GOT3 (cell line): ENCODE measurements at regions not wholly inside any gene's neighbourhood (a gene's known extent, or its start where the extent isn't known, plus 50 kb on each side); places are given as distances from the start of the nearest gene placed in this dataset.

ENCODE experiments used
- DNase-seq: peaks from one replicate; lab custom pipeline; 2025; ENCODE audit warnings: mixed read lengths; lab: John Stamatoyannopoulos, UW

DNA sequence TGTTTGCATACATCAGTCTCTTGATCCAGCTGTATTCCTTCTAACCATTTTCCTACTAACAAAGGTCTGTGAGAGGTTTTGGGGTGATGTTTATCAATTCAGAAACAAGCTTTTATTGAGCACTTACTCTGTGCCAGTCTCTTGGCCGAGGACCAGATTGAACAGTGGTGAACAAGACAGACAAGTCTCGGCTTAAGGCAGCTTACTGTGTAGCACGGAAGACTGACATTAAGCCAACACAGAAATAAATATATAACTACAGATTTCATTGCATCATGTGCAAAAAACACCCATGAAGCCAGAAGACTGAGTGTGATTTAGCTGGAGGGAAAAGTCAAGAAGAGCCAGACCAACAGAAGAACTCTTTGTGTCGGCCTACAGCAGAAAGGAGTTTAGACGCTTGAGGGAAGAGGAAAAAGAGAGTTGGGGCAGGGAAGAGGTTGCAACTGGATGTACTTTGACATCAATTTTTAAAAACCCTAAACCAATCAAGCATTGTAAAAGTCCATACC, 549.6 kb upstream of the CITED2 start:
- DNase-seq, result no peak

DNA sequence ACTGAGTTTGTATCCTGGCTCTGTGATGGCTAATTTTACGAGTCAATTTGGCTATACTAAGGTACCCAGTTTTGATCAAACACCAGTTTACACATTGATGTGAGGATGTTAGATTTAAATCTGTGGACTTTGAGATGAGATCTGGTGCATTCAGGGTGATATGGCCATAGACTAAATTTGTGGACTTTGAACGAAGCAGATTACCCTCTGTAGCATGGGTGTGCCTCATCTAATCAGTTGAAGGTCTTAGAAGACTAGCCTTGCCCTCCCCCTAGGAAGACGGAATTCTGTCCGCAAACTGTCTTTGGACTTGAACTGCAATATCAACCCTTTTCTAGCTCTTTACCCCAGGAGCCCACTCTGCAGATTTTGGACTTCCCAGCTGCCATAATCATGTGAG, 547.8 kb upstream of the CITED2 start:
- no peak for DNase-seq

DNA sequence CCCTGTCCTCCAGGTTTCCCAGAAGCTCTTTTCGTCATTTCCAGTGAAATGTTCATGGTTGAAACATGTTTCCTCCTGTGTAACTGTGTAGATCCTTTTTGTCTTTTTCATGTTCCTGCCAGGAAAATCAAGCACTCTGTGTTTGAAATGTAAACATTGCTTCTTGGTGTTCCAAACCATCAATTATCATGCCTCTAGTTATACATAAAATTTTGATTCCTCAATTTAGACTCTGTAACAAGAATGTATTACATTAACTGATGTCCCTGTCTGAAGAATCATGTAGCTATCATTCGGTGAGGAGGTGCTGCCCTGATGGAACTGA, 546.3 kb upstream of the CITED2 start:
- no peak for DNase-seq

DNA sequence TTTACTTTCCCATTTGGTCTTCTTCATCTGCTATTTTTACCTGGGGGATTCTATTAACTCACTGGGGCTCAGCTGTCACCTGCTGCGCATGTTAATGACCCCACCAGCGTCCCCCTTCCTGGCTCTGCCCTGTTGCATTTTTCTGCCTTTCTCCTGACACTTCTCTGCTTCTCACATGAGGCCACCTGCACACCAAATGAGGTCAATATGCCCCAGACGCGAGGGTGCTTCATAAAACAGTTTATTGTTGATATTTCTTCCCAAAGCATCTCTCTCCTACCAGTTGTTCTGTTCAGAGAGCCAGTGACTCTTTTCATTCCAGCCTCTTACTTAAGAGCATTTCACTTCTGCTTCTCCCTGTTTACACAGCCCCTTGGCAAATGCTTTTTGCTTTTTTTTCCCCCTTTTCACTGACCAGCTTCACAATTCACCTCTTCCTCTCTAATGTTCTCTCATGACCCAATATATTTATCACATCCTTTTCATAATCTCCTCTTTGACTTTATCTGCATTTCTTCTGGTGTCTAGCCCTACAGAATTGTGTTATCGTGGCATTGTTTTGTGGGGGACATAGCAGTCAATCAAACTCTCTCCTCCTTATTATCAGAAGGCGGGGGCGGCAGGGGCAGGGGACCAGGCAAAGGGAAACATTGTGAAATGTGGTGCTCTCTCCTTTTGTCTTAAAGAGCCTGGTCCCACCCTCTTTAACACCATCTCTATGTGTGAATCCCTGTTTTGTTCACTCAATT, 545.8 kb upstream of the CITED2 start:
- no peak for DNase-seq

DNA sequence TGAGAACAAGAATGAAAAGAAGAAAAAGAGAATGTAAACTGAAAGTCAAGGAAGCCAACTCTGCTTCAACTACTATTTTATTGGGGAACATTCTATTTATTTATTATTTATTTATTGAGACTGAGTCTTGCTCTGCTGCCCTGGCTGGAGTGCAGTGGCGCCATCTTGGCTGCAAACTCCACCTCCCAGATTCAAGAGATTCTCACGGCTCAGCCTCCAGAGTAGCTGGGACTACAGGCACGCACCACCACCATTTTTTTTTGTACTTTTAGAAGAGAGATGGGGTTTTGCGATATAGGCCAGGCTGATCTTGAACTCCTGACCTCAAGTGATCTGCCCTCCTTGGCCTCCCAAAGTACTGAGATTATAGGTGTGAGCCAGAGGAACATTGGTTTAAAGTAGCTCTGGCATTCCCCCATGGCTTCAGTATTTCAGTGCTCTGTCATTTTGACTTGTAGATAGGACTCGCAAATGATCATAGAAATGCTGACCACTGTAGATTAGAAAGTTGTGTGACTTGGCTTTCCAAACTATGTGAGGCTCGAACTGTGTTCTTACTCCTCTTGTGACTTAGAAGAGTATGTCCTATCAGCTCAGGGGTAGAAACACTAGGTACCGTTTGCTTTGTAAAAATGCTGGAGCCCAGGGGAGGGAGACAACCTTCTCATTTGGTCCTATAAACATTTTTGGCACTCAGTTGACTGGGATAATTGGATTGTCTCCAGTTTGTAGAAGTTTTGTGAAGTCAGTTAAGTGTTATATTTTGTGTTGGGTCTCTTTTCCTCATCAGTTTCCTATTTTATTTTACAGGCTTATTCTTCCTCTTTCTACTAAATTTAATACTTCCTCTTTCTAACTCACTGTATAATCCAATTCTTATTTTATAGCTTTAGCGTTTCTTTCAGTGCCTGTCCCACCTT, 544.9 kb upstream of the CITED2 start:
- DNase-seq, result no peak

DNA sequence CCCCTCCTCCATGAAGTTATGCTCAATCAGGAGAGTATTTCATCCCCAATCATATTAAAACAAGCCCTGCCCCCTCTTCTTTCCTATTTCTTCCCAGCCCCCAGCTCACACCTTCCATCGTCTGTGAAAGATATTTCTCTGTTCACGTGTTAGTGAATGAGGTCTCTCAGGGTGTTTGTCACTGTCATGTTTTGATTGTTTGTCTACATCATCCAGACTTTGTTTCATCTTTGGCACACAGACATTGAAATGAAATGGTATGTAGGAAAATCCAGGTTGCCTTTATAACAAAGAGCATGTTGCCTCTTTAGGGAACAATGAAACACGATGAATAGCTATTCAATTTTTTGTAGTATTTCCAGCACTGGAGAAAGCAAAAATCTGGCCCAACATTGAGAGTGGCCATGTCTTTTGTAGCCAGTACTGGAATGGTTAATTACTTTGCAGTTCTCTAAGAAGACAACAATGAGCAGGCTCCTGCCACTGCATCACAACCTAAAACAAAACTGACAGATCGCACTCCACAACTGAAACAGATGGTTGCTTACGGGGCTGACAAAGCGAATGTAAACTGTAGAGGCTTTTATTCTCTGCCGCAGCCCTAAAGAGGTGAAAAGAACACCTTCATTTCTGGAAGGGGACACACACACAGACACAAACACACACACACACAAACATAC, 543.6 kb upstream of the CITED2 start:
- no peak for DNase-seq

DNA sequence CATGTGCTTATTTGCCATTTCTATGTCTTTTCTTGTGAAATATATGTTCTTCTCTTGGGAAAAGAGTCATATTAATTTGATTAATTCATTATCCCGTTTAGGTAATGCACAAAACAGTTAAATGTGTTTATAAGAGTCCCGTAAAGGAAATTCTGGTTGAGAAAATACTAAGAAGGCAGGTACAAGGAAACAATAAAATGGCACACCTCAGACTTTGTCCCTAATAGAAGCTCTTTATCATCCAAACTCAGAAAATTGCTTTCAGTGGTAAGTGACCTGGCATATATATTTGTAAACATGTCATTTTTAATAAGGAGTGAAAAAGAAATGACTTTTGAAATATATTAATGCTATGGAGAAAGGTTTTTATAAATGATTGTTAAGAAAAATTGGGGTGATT, 540.5 kb upstream of the CITED2 start:
- DNase-seq, result no peak

DNA sequence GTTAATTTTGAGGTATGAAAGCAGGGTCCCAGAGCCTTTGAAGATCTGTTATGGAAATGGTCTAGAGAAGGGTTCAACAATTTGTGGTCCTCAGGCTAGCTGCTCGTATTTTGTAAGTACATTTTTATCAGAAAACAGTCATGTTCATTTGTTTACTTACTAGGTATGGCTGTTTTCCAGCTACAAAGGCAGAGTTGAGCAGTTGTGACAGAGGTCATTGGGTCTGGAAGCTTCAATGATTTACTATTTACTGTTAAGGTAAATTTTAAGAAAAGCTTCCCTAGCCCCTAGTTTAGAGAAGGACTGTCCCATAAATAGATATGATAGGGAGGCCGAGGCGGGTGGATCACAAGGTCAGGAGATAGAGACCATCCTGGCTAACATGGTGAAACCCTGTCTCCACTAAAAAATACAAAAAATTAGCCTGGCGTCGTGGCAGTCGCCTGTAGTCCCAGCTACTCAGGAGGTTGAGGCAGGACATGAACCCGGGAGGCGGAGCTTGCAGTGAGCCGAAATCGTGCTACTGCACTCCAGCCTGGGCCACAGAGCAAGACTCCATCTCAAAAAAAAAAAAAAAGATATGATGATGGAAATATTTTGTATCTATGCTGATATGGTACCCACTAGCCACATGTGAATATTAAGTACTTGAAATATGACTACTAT, 538.4 kb upstream of the CITED2 start:
- DNase-seq, result no peak

DNA sequence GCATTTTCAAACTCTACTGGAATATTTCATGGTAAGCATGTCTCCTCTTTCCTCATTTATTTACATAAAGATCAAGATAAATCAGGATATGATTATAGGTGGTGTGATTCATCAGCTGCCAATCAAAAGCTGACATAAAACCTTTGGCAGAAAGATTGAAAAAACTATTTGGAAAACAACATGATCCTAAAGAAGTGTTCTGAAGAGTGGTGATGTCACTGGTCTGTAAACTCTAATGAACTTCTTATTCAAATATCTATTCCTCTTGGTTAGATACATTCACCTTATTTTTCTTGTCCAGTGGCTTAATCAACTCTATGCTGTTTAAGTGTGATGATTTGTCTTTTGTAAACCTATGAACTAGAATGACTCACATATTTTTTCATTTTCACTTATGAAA, 535.5 kb upstream of the CITED2 start:
- DNase-seq, result no peak

DNA sequence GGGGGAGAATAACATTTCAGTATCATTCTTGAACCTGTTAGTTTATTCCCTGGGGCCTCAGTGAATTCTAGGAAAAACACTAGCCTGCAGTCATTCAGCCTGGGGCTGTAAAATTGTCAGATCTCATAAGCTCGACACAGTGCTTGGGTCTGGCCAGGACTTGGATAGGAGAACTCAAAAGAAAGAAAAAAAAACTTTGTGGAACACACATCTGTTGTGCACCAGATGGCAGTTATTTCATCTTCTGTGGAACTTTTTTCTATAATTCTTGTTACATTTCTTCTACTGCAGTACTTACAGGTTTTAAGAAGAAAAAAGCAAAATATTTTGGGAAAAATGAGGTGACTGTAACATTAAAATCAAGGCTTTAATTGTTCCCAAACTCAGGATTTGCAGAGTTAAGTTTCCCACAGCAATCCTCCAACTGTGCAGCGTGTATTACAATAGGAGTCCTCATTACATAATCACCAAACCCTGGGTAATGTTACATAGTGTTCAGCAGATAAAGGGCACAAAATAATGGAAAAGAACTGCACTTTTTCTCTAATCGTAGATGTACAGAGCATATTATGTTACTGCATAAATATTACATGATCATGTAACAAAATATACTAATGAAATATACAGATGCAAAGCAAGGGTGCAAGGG, 531.1 kb upstream of the CITED2 start:
- DNase-seq, result no peak

DNA sequence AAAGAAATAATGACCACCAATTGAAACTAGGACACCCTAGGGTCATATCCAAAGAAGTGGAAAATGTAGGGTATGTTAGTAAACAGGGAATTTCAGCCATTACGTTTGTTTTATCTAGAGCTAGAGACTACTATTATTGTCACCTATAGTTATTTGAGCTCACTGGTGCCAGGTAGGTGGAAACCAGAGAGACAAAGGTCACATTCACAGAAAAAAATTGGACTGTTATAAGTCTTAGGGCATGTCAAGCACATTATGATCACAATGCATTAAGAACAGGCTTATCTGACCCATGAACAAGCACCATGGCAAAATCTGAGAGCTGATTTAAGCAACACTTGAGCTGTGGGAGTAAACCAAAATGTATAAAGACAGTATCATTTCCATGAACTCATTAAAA, 530.1 kb upstream of the CITED2 start:
- DNase-seq, result no peak

DNA sequence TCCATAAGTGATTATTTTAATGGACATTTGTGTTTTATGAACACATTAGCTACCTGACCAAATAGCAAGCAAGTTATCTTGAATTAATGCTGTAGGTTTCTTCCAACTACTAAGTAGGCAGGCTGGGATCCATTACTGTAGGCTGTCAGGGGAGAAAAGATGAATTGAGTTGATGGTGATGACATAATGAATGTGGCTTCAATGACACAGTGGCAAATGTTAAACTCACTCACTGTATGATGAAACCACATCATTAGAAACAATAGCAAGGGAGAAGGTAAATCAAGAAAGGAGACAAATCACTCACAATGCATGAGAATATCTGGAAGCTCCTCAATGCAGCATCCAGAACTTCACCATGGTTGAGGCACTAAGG, 529.7 kb upstream of the CITED2 start:
- DNase-seq, result no peak

DNA sequence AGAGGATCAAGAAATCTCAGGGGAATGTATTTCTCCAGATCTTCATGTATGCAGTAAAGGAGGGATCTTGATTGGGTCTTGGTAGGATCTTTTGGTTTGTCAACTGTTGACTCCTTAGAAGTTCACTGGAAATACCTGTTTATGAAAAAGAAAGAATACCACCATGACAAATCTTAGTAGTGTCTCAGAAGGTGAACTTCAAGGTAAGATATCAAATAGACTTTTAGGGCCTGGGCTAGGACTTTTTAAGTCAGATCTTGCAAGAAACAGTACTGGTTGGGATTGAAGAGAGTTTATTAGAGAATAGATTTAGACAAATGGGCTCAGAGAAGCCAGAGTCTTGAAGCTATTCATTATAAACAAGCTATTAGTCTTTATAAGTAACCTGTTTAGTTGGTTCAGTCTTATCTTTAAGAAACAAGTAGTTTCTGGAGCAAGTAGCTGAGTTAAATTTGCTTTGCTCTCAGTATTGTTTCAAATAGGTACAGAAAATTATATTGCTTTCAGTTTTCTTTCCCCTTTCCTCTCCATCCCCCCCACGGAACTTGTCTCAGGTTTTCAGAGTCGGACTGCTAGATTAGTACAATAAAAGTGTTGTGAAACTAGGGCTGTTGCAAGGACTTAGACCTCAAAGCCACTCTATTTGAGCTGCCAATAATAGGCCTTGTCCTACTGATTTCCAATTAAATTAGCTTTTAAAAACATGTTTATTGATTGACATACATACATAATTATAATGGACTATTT, 529.1 kb upstream of the CITED2 start:
- DNase-seq, result no peak

DNA sequence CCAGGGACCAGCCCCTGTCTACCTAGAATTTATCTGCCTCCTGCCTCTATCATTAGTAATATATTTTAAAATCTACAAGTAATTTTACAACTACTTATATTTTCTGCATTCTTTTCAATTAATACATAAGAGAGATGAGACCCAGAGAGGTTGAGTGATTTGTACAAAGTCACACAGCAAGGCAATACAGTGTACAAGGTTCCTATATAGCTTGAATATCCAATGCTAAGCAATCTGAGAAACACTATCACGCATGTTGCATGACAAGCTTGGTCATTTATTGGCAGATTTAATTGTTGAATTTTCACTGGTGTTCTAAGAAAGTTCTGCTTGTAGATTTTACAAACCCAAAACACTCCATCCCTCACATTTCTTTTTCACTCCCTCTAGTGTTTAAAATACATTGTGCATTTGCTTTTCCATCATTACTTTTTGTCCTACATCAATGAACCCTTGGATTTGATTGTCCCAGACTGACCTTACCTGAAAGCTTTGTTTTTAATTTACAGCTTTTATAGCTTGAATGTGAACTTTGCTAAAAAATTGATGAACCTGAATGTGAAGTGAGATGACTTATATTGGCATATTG, 520.9 kb upstream of the CITED2 start:
- no peak for DNase-seq

DNA sequence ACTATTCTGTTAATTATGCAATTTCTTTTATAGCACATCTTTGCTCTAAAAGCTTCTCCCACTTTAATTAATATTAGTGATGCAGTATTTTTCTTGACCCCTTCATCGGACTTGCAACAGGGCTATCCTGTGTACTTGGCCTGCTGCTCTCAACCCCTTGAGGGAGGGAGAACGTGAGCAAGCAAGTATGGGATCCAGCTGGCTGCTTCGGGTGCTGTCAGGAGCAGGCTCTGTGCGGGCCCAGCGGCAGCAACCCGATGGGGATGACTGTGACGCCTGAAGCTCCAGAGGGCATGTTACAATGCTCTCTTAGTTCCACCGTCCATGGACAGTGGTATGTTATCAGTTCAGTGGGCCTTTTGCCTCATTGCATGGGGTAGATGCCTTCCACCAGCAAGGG, 519.8 kb upstream of the CITED2 start:
- no peak for DNase-seq

DNA sequence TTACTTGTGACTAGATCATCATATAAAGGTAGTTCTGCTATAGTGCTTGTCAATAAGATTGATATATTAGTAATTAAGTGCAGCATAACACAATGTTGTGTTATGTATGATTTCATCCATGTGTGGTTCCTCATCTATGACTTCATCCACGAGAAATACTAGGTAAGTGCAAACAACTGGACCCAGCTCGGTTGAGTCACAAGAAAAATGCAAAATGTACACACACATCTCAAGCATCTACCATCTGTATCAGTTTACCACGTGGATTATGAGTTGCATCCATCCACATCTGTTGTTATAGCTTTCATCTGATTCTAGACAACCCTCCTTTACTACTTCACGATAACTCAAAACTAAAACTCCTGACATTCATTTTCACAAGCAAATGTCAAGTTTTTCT, 517.0 kb upstream of the CITED2 start:
- DNase-seq, result no peak

DNA sequence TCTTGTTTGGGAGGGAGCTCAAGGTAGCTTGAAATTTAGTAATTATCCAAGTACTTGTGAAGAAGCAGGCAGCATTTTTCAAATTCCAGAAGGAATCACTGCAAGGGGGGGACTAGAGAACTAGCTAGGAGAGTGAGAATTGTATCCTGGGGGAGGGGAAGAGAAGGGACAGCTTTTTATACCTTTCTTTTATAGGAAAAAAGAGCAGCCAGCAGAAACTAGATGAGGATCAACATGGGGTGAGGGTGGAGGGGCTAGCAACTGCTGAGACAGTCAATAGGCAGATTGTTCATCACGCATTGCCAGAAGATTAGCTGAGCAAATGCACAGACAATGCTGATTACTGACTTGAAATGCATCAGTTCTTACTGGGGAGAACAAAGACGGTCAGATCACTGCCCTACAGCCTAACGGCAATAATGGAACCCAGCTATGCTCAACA, 514.3 kb upstream of the CITED2 start:
- no peak for DNase-seq

DNA sequence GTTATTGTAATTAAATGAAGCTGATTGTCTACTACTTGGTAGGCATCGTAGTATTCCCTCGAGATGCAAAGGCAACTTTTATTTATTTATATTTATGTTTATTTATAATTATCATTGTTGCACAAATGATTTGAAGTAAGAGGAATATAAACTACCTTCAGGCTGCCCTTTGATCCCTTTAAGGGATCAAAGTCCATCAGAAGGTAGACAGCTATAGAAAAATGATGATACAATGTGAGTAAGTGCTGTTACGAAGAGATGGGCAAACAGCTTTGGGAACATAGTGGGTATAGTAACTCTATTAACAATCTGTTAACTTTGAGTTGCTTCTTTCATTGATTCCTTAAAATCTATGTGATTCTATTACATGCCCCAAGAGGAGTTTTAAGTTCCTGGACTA, 512.8 kb upstream of the CITED2 start:
- DNase-seq, result no peak

DNA sequence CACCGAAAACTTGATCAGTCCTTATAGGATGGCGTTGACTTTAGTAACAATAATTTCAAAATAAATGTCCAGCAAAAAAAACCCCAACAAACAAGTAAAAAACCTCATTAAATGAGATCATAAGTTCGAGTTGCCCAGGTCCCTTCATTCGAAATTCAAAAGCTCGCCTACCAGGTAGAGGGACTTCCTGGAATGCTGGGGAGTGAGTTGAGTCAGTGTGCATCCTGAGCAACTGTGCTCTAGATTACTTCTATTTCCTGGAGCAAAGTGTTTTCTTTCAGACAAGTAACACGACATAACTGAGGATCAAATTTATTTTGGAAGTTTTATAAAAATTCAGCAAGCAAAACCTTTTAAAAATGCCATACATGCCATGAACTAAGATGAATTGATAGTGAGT, 511.9 kb upstream of the CITED2 start:
- DNase-seq, result no peak

DNA sequence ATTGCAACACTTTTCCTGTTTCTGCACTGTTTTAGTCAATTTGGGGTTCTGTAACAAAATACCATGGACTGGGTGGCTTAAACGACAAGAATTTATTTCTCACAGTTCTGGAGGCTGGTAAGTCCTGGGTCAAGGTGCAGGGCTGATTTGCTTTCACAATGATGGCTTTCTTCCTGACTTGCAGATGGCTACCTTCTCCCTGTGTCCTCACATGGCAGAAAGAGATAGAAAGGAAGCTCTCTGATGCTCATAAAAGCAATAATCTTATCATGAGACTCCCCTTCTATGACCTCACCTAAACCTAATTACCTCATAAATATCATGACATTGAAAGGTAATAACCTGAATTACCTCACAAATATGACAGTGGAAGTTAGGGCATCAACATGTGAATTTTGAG, 511.5 kb upstream of the CITED2 start:
- no peak for DNase-seq

DNA sequence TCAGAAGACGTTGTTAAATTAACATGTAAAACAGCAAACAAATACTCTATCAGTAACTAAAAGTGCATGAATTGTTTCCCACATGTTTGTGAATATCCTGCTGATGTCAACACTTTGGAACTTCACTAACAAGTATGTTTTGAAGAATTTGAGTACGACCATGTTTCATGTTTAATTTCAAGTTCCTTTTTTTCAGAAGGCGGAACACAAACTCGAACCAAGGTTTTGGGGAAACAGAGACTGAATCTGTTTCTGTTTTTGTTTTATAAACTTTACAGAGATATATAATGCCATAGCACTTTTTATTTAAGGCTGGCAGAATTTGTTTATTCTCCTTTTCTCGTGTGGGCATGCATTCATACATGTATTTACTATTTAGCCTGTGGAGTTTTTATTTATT, 509.3 kb upstream of the CITED2 start:
- DNase-seq, result no peak
